Bone marrow (tissue), 2 donors: ENCODE measurements at regions not wholly inside any gene's neighbourhood (a gene's known extent, or its start where the extent isn't known, plus 50 kb on each side); places are given as distances from the start of the nearest gene placed in this dataset.
"Not testable (repeated sequence)": the region's sequence is repeated elsewhere in the genome, so short reads cannot be mapped to it uniquely, and the experiment has no call there.

Experiments used
- DNase-seq, 2 donors: peaks; one replicate each; lab custom pipeline; 2025; lab: John Stamatoyannopoulos, UW

- DNase-seq: no peak
Measured at GRCh38 chr1:199792874-199793273, 234.6 kb upstream of the NR5A2 start.

GRCh38 chr1:199794105-199794863 lies 233.2 kb upstream of the NR5A2 start:
- peak in 1 of 2 donors; percentile 5 for DNase-seq

GRCh38 chr1:199799116-199799515 lies 228.4 kb upstream of the NR5A2 start:
- no peak for DNase-seq

GRCh38 chr1:199804526-199804925 lies 223.0 kb upstream of the NR5A2 start:
- no peak for DNase-seq

GRCh38 chr1:199808110-199808870 lies 219.2 kb upstream of the NR5A2 start:
- DNase-seq: no peak

- no peak for DNase-seq
Measured at GRCh38 chr1:199809311-199809710, 218.2 kb upstream of the NR5A2 start.

- DNase-seq: no peak
Measured at GRCh38 chr1:199811163-199811562, 216.3 kb upstream of the NR5A2 start.

GRCh38 chr1:199813198-199813597 lies 214.3 kb upstream of the NR5A2 start:
- no peak for DNase-seq

- DNase-seq: peak in 1 of 2 donors; percentile 11
Measured at GRCh38 chr1:199815947-199816346, 211.6 kb upstream of the NR5A2 start.

- no peak for DNase-seq
Measured at GRCh38 chr1:199817266-199817665, 210.2 kb upstream of the NR5A2 start.

GRCh38 chr1:199821029-199821779 lies 206.3 kb upstream of the NR5A2 start:
- DNase-seq: no peak

- no peak for DNase-seq
Measured at GRCh38 chr1:199832451-199832850, 195.1 kb upstream of the NR5A2 start.

- no peak for DNase-seq
Measured at GRCh38 chr1:199834711-199835110, 192.8 kb upstream of the NR5A2 start.

- no peak for DNase-seq
Measured at GRCh38 chr1:199836430-199836829, 191.1 kb upstream of the NR5A2 start.

- DNase-seq: peak in 1 of 2 donors; percentile 8
Measured at GRCh38 chr1:199837321-199837720, 190.2 kb upstream of the NR5A2 start.

GRCh38 chr1:199839608-199840007 lies 187.9 kb upstream of the NR5A2 start:
- DNase-seq: not testable (repeated sequence)

- DNase-seq: not testable (repeated sequence)
Measured at GRCh38 chr1:199843096-199843495, 184.4 kb upstream of the NR5A2 start.

GRCh38 chr1:199843861-199844260 lies 183.6 kb upstream of the NR5A2 start:
- peak in 1 of 2 donors; percentile 21 for DNase-seq

- no peak for DNase-seq
Measured at GRCh38 chr1:199847021-199847420, 180.5 kb upstream of the NR5A2 start.

- DNase-seq: no peak
Measured at GRCh38 chr1:199851439-199852140, 175.9 kb upstream of the NR5A2 start.

- no peak for DNase-seq
Measured at GRCh38 chr1:199854686-199855321, 172.7 kb upstream of the NR5A2 start.
